Epithelial cell of esophagus (primary cell): ENCODE measurements at regions not wholly inside any gene's neighbourhood (a gene's known extent, or its start where the extent isn't known, plus 50 kb on each side); places are given as distances from the start of the nearest gene placed in this dataset.

Experiments
- DNase-seq: peaks from one replicate; pipeline ENCODE4 v3.0.0; 2010; ENCODE audit warnings: low read depth
- H3K4me3 ChIP-seq: 2 replicates; pipeline ENCODE4 v1.5.1; 2011; ENCODE audit warnings: mild to moderate bottlenecking, low read length, control low read depth
- CTCF ChIP-seq: IDR thresholded peaks from 2 replicates; pipeline ENCODE4 v1.5.1; 2011; ENCODE audit warnings: low read depth, mild to moderate bottlenecking, low read length, control low read depth, inconsistent platforms; ENCODE audit not compliant: insufficient read depth; ENCODE audit errors: missing control alignments

DNA sequence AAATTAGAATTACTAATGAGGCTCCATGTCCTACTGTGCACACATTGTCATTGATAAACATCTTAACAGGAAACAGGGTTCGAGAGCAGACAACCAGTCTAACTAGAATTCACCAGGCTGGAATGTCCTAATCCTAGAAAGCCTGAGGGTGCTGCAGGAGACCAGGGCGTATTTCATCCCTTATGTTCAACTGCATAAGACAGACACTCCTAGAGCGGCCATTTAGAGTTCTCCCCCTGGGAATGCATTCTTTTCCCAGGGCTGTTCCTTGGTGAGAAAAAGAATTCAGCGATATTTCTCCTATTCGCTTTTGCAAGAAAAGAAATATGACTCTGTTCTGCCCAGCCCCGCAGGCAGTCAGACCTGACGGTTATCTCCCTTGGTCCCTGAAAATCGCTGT lies 486.0 kb downstream of the REEP3 start:
- TF ChIP-seq CTCF: no peak
- H3K4me3 ChIP-seq: no peak overlapping the region
- DNase-seq: no peak

DNA sequence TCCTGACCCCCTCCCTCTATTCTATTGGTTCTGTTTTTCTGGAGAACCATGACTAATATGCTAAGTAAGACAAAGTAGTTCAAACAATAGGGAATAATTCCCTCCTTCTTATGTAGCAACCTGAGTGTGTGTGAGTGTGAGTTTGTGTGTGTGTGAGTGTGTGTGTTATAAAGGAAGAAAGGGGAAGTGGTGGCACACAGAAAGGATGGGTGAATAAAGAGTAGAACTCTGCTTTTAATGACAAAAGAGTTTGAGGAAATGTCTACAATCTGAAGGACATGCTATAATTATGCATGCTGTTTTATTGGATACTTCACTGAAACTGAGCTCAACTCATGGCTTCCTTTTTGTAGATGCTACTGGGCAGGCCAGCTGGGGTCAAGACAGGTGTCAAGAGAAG lies 489.5 kb downstream of the REEP3 start:
- no peak for DNase-seq
- no peak for TF ChIP-seq CTCF

GRCh38 chr10:64011912-64012714 lies 490.9 kb downstream of the REEP3 start:
- DNase-seq: peak; percentile 58
- no peak overlapping the region for H3K4me3 ChIP-seq
- no peak for TF ChIP-seq CTCF

More for the DNA sequence above, 489.5 kb downstream of the REEP3 start:
- H3K4me3 ChIP-seq: no peak overlapping the region

DNA sequence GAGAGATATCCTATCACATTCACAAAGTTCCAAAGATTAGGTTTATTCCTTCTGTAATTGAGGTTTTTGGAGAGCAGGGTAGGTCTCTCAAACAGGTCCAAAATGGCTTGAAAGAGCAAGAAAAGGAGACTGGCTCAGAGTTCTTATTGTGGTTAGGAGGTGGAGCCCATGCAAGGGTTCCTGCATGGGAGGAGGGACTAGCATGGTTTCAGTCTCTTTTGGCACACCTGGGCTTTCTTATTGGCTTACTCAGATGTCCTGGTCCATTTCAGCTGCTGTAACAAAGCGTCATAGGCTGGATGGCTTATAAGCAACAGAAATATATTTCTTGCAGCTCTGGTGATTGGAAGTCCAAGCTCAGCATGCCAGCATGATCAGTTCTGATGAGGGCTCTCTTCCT lies 493.1 kb downstream of the REEP3 start:
- no peak overlapping the region for H3K4me3 ChIP-seq
- DNase-seq: no peak
- no peak for TF ChIP-seq CTCF

GRCh38 chr10:64023926-64024470 lies 502.8 kb downstream of the REEP3 start:
- H3K4me3 ChIP-seq: no peak overlapping the region
- no peak for TF ChIP-seq CTCF
- DNase-seq: no peak

GRCh38 chr10:64033711-64034110 lies 512.5 kb downstream of the REEP3 start:
- no peak for TF ChIP-seq CTCF
- H3K4me3 ChIP-seq: no peak overlapping the region
- DNase-seq: no peak
